ENCODE measurements at regions not wholly inside any gene's neighbourhood (a gene's known extent, or its start where the extent isn't known, plus 50 kb on each side); places are given as distances from the start of the nearest gene placed in this dataset.
A peak's percentile ranks its signal among the peaks of the same experiment; 100 is the strongest.

DNA sequence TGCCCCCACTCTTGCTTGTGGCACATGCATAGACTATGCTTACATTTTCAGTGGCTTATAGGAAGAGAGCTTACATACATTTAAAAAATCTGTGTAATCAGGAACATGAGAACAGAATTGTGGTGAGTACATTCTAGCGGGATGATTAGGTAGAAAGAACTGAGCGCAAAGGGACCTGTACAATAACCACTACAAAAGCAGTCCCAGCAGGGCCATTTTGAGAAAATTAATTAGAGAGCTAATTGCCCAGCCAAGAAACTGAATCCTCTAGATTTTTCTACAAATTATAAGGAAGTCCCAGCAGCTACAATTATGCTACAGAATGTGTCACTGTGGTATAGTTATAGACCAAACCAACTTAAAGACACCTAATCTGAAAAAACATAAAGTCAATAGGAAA, 105.6 kb upstream of the TNFAIP3 start:
- DNase-seq (ENCODE audit: low read depth): no peak

DNA sequence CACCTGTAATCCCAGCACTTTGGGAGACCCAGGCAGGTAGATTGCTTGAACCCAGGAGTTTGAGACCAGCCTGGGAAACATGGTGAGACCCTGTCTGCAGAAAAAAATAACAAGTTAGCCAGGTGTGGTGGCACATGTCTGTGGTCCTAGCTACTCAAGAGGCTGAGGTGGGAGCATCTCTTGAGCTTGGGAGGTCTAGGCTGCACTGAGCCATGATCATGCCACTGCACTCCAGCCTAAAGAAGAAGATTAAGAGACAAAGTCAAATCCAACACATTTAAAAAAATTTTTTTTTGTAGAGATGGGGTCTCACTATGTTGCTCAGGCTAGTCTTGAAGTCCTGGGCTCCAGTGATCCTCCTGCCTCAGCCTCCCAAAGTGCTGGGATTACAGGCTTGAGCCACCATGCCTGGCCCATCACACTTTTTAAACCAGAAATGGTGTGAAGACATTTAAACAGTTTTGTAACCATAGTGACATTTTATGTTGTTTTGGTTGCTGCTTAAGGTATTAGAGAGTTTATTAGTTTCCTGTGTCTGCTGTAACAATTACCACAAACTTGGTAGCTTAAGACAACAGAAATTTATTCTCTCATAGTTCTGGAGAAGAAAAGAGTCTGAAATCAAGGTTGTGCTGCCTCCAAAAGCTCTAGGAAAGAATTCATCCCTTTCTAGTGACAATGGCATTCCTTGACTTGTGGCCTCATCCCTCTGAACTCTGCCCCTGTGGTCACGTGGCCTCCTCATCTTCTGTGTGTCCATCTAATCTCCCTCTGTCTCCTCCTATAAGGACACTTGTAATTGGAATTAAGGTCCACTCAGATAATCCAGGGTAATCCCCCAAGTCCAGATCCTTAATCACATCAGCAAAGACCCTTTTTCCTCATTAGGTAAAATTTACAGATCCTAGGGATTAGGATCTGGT, 104.6 kb upstream of the TNFAIP3 start:
- no peak for DNase-seq (ENCODE audit: low read depth)

DNA sequence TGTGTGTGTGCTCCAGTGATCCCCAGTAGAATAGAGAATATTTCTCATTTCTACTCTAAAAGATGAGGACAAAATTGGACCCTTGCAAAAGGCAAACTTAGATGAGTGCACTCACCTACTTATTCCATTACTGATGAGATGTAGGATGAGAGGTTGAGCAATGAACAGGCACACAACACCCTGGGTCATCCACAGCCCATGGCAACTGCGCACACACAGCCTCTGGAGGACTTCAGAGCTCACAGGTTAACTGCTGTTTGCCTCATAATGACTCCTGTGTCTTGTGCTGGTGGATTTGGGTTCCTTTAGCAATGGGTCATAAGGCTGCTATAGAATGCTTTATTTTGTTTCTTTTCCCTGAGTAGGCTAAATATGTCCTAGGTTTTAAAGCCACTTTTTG, 103.6 kb upstream of the TNFAIP3 start:
- no peak for DNase-seq (ENCODE audit: low read depth)

DNA sequence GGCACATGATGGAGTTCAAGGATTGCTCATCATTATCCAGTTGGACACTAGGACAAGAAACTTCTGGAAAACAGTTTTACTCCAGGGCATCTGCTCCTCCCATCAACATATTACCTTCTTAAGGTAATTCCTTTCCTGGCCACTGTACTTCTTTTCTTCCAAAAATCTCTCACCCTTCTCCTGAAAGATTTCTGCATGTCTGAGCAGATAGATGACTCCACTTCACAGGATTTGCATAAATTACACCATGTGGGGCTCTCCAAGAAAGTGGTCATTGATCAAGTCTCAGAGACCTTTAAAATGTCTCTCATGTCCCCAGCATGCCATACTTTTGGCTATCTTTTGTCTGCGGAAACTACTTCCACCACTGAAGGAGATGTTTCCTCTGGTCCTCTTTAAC, 103.2 kb upstream of the TNFAIP3 start:
- no peak for DNase-seq (ENCODE audit: low read depth)

DNA sequence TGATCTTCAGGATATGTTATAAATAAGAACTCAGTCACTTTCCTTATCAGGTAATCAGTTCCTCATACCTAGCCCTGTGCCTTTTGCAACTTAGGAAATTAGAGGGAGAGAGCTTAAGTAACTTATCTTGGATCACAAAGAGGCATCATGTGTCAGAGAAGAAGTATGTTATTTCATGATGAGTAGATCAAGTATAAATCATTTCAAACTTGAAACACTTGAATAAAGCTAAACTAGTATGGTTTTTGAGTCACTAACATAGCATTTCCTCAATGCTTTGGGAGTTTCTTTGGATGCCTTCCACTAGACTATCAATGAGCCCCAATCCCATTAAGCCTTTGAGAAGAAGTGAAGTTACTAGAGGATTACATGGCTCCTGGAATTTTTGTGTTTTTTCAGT, 102.6 kb upstream of the TNFAIP3 start:
- peak; percentile 91 for DNase-seq (ENCODE audit: low read depth)

DNA sequence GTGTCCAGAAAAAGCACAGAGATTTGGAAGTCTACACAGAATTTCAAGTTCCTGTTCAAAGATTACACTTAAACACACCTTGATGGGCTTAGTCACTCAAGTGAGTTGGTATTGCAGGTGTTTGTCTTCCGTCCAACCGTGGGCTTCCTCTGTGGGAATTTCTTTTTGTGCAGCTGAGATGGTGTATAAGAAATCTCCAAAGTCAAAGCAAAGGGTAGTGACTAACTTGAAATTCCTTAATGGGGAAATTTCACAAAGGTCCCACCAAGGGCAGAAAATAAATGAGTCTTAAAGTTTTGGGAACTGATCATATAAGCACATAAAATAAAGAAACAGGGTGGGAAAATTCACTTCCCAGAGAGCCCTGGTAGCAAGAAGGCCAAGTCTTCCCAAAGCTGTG, 102.0 kb upstream of the TNFAIP3 start:
- no peak for DNase-seq (ENCODE audit: low read depth)

DNA sequence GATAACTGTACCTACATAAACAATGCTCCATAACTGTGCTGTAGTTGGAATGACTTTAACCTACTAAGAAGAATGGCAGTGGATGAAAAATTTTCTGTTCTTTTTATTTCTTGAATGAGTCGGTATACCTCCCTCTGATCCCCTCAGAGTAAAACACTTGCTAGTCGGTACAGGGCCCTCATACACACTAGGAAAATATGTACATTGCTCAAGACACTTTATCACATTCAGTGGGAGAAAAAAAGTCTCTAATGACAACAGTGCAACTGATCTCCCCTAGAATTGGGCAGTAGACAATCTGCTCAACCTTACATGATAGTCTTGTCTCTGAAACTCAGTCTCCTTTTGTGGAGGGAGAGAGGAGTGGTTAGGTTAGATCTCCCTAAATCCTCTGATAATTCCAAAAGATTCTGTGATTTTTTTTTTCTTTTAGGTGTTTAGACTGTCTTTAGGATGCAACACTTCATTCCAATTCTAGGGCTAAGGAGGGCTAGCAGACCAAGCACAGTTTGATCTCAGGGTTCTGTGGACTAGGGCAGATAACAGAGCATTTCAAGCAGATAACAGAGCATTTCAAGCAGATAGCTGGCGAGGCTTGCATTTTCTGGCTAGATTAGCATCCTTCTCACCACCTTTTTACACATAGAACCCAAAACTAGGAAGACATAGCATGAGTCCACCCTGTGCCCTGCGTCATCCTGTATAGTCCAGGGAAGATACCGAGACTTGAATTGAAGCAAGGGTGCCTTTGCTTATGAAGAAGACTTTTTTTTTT, 100.3 kb upstream of the TNFAIP3 start:
- DNase-seq (ENCODE audit: low read depth): no peak

DNA sequence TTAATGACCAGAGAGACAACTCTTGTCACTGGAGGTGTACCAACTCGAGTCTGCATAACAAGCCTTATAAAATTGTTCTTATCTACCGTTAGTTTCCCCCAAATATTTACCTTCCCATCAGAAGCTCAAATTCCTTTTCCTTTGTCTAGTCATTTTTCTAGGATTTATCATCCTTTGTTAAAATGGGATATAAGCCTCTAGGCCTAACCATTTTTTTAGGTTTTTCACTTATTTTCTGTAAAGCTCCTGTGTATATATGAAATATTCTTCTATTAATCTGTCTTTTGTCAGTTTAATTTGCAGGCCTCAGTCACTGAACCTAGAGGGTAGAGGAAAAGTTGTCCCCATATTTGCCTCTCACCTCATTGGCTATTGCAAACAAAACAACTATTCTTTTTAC, 99.6 kb upstream of the TNFAIP3 start:
- DNase-seq (ENCODE audit: low read depth): no peak

DNA sequence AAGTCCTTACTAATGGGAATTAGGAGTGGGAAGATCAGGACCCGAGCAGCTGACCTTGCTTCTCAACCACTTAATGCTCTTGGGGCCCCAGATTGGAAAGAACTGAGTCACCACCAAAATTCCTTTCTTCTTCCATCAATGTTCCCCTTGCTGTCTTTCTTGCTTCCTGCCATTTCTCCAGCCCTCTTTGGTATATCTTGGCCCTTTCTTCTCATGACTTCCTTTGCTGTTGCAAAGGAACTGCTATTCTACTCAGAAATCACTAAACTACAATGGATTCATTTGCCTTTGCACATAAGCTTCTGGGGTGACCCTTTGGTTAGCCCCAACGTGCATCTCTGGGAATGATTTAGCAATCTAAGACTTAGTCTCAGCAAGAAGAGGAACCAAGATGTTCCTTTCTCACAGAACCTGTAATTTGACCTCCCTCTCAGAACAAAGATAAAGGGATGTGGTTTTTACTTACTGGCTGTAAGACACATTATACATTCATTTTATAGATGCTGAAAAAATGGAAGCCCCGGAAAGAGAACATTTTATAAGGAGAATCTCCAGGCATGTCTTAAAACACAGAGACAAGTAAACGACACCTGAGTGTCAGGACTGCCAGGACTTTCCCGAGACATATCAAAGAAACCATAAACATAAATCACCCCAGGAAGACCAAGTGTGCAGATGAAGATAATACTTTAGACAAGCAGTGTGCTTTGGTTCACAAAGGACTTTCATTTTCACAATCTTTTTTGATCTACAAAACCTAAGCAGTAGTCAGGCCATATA, 99.0 kb upstream of the TNFAIP3 start:
- peak; percentile 87 for DNase-seq (ENCODE audit: low read depth)

DNA sequence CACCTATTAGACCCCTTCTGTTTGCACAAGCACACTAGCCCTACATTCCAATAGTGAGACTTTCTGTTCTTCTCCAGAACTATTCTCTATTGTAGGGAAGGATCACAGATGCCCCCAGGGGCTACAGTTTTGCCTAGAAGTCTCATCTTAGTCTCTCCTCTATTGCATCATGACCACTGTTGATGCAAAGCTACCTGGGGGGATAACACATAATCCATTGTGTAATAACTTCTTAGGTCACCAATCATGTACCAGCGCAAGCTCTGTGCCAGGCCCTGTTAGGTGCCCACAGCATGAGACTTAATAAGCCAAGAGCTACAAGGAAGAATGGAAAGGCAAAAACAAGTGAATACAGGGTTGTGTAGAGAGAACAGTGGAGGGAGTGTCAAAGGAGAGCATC, 98.1 kb upstream of the TNFAIP3 start:
- DNase-seq (ENCODE audit: low read depth): no peak

DNA sequence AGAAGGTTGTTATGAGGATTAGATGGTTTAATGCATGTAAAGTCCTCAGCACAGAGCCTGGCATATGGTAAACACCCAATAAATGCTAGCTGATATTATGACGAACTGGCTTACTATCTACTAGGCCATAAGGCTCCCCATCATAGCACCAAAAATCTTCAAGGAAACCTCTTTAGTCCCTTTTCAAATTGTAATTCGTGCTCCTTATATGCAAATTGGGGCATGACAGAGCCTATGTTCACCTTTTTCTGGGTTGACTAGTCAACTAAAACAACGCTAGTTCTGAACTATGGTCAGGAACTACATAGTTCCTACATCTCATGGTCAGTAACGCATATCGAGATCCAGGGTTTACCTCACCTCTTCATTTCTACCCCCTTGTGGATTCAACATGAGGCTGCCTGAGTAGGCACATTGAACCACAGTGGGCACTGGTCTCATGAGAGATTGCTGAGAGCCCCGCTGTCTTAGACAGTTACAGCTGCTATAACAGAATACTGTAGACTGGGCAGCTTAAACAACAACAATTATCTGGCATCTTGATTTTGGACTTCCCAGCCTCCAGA, 97.2 kb upstream of the TNFAIP3 start:
- DNase-seq (ENCODE audit: low read depth): no peak

DNA sequence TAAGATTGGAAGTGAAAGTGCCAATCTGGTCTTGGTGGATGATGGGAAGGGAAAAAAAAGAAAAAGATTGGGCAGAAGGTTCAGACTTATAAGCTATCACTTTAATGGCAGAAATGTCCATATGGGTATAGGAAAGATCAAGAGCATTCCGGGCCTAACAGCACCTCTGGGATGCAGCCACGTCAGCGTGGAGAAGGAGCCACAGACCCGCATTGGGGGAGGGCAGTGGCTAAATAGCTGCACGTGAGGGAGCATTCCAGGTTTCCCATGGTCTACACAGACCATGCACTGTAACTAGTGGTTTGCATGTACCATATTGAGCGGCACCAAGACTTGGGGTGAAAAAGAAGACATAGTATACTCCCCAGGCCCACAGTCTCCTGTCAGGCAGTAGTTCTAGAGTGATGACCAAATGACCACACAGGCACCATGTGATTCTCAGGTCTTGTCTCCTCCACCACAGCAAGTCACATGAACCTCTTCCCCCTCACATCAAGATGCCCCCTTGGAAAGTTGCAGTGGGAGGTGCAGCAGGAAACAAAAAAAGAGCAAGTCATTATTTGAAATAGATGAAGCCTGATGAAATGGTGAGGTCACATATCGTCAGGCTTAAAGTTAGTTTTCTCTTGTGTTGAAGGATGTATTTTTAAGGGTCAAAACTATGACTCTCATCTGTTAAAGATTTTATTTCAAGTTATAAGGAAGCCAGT, 94.4 kb upstream of the TNFAIP3 start:
- no peak for DNase-seq (ENCODE audit: low read depth)

DNA sequence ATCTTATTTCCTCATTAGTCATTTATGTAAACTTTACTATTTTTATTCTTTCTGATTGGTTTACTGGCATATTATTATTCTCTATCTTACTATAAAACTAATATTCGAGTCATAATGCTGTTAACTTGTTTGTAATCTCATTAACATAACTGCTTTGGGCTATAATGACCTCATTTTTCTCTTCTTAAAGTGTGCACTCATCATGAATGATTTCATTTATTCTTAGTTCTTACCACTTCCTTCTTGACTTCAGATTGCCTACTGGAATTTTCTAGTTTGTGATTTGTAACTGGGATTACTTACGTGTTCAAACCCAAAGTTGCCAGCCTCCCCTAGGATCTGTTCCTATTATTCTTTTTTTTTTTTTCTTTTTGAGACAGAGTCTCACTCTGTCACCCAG, 91.8 kb upstream of the TNFAIP3 start:
- DNase-seq (ENCODE audit: low read depth): no peak

DNA sequence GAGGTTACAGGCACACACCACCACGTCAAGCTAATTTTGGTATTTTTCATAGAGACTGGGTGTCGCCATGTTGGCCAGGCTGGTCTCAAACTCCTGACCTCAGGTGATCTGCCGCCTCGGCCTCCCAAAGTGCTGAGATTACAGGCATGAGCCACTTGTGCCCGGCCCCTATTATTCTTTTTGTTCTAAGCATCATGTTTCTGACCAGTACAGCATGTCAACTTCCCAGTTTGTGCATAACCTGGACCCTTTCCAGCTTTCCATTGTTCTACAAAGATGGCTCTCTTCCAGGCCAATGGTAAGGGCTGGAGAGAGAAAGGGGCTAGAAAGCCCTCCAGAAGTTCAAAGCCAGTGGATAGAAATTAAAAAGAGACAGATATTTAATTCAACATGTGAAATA, 91.3 kb upstream of the TNFAIP3 start:
- no peak for DNase-seq (ENCODE audit: low read depth)

DNA sequence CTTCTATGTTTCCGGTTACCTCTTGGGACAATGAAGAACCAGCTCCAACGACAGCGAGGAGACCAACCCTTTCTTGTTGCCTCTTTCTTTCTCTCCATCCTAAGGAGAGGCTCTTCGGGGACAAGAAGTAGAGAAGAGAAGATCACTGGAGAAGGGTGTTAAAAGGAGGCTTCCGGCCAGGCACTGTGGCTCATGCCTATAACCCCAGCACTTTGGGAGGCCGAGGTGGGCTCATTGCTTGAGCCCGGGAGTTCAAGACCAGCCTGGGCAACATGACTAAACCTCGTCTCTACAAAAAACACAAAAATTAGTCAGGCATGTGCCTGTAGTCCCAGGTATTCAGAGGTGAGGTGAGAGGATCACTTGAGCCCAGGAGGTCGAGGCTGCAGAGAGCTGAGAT, 90.8 kb upstream of the TNFAIP3 start:
- DNase-seq (ENCODE audit: low read depth): no peak

DNA sequence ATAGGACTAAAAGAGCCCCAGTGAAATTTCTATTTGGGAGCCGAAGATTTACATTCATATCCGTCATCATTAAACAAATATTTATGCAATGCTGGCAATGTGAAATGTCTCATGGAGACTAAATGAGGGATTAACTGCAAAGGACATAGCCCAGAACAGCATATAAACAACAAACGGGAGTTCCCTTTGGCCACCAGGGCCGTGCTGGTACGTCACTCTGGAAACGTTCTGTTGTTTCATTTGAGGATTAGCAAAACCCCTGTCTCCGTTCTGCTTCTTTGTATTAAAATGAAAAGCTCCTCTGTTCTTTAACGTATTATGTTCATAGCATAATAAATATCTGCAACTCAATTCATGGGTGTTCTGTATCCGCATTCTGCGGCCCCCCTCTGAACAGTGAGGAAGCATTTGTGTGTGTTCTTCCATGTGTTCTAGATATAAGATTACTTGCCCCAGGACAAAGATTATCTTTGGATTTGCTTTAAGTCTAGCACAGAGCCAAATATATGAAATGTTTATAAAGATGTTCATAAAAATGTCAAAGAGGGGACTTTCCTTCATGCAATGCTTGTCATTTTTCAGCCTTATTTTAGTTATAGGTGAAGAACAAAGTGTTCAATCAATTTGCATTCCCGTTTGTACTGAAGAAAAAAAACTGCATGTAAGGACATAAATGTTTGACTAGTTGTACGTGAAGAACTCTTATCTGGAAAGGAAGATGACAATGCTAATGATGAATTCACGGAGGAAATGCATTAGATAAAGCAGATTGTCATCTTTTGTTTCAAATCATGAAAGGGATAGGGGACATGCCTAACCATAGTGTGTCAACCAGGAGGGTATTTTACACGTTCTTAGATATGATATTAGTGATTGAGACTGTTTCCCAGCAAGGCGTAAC, 90.0 kb upstream of the TNFAIP3 start:
- no peak for DNase-seq (ENCODE audit: low read depth)

DNA sequence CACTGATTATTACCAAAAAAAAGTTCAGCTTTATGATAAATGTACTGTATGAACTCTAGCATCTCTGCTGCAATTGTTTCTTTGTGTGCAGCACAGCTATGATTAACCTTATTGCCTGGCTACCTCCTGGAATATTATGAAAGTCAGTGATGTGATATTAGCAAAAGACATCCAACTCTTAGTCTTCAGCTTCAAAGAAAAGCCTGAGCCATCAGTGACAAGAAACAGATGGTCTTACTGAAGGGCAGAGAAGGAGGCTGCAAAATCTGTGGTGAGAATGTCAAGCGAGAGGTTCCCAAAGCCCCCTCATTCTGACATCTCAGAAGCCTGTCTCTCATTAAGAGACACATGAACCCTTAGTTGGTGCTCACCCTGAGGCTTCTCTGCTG, 89.4 kb upstream of the TNFAIP3 start:
- DNase-seq (ENCODE audit: low read depth): no peak

DNA sequence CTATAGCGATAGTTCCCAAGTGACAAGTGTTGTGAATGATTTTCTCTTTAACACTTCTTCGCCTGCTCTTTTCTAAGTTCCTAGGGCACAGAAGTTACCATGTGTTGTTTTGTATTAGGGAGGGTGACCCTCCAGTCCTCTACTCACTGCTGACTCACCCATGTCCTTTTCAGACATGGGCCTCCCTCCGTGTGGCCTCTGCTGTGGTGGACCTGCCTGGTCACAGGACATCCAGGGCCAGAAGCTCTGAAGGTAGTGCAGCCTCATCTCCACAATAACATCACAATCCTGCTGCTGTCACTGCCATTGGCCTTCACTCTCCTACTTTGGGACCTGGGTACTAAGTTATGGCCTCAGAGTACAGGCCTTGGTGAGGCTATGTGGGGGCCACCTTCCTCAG, 87.1 kb upstream of the TNFAIP3 start:
- no peak for DNase-seq (ENCODE audit: low read depth)

DNA sequence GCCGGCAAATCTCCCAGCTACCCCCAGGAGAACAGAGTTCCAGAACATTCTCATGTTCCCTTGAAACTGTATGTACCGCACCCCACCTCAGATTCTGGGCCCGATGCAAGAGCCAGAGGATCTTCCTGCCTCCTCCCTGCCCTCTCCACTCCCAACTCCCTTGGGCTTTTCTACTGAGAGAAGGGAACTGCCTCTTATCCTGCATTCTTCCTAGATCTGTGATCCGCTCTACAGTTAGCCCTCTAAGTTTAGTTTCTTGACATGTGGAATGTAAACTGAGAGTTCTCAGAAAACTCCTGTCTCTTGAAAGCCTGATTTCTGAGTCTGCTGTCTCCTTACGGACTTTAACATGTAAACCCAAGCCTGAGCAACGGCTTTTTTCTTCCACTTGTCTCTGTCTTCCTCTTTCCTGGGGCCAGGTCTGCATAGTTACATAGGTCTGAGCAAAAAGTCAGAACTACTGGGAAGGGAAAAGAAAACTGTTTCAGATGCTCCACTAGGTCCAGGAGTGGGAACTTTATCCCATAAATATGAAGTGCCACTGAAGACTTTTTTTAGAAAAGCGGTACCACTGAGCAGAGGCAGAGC, 86.5 kb upstream of the TNFAIP3 start:
- DNase-seq (ENCODE audit: low read depth): no peak

DNA sequence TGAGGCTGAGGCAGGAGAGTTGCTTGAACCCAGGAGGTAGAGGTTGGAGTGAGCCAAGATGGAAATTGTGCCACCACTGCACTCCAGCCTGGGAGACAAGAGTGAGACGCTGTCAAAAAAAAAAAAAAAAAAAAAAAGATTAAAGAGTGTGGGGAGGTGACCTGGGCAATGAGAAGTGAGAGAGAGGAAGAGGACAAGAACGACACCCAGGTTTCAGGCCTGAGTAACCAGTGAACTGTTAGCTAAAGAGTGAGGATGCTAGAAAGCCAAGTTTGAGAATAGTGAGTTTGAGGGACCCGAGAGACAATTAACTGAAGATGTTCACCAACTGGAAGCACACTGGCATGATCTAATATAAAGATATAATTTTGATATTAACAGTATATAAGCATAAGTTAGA, 85.4 kb upstream of the TNFAIP3 start:
- DNase-seq (ENCODE audit: low read depth): no peak

Measured in stromal cell of bone marrow (primary cell).